ENCODE measurements at regions not wholly inside any gene's neighbourhood (a gene's known extent, or its start where the extent isn't known, plus 50 kb on each side); places are given as distances from the start of the nearest gene placed in this dataset.

- peak; percentile 13 for DNase-seq
Observed at GRCh38 chr12:34292736-34293625, 270.7 kb downstream of the ALG10 start.

- no peak for DNase-seq
Observed at GRCh38 chr12:34294137-34294536, 271.8 kb downstream of the ALG10 start.

GRCh38 chr12:34294671-34295365, 272.5 kb downstream of the ALG10 start:
- no peak for DNase-seq

GRCh38 chr12:34295366-34296142, 273.3 kb downstream of the ALG10 start:
- DNase-seq: no peak

GRCh38 chr12:34296143-34297041, 274.1 kb downstream of the ALG10 start:
- no peak for DNase-seq

GRCh38 chr12:34297126-34297789, 275.0 kb downstream of the ALG10 start:
- DNase-seq: no peak

- no peak for DNase-seq
Observed at GRCh38 chr12:34297790-34298164, 275.5 kb downstream of the ALG10 start.

- DNase-seq: no peak
Observed at GRCh38 chr12:34298176-34298970, 276.1 kb downstream of the ALG10 start.

GRCh38 chr12:34298971-34299801, 276.9 kb downstream of the ALG10 start:
- DNase-seq: no peak

- DNase-seq: no peak
Observed at GRCh38 chr12:34299802-34300193, 277.5 kb downstream of the ALG10 start.

- no peak for DNase-seq
Observed at GRCh38 chr12:34300376-34301250, 278.3 kb downstream of the ALG10 start.

GRCh38 chr12:34301251-34302130, 279.2 kb downstream of the ALG10 start:
- no peak for DNase-seq

GRCh38 chr12:34302131-34302885, 280.0 kb downstream of the ALG10 start:
- DNase-seq: no peak

- DNase-seq: no peak
Observed at GRCh38 chr12:34303091-34303870, 281.0 kb downstream of the ALG10 start.

- no peak for DNase-seq
Observed at GRCh38 chr12:34304001-34304400, 281.7 kb downstream of the ALG10 start.

GRCh38 chr12:34304546-34304945, 282.2 kb downstream of the ALG10 start:
- DNase-seq: no peak
